IPS-18a (cell line): ENCODE measurements at regions not wholly inside any gene's neighbourhood (a gene's known extent, or its start where the extent isn't known, plus 50 kb on each side); places are given as distances from the start of the nearest gene placed in this dataset.

Experiments used
- H3K27ac ChIP-seq: one replicate; pipeline ENCODE4 v1.5.1; 2013; ENCODE audit warnings: low read length
- H3K27me3 ChIP-seq: one replicate; pipeline ENCODE4 v1.6.1; 2013; ENCODE audit warnings: mild to moderate bottlenecking, low read length; ENCODE audit not compliant: control insufficient read depth, insufficient read depth
- H3K36me3 ChIP-seq: one replicate; pipeline ENCODE4 v1.6.1; 2013; ENCODE audit warnings: low read depth, low read length; ENCODE audit not compliant: control insufficient read depth
- H3K4me1 ChIP-seq: one replicate; pipeline ENCODE4 v1.6.1; 2013; ENCODE audit warnings: low read depth, low read length; ENCODE audit not compliant: control insufficient read depth
- H3K4me3 ChIP-seq: one replicate; pipeline ENCODE4 v1.5.1; 2013; ENCODE audit warnings: low read length
- H3K9ac ChIP-seq: one replicate; pipeline ENCODE4 v1.6.1; 2013; ENCODE audit warnings: mild to moderate bottlenecking, low read length, moderate library complexity
- H3K9me3 ChIP-seq: one replicate; pipeline ENCODE4 v1.6.1; 2013; ENCODE audit warnings: low read depth, low read length; ENCODE audit not compliant: control insufficient read depth

GRCh38 chr6:51531623-51532022 lies 555.8 kb downstream of the PKHD1 start:
- Histone ChIP-seq H3K9me3 (no peaks in the 10 kb centered on the region), H3K4me3 (no peak overlapping the region), H3K27ac (no peak overlapping the region), H3K27me3 (no peaks in the 10 kb centered on the region), H3K4me1 (no peaks in the 10 kb centered on the region), H3K9ac (no peak overlapping the region), H3K36me3 (no peaks in the 10 kb centered on the region)

GRCh38 chr6:51533962-51534361 lies 553.5 kb downstream of the PKHD1 start:
- no peak overlapping the region for H3K4me3 ChIP-seq
- no peak overlapping the region for H3K9ac ChIP-seq
- no peaks in the 10 kb centered on the region for H3K27me3 ChIP-seq
- H3K9me3 ChIP-seq = no peaks in the 10 kb centered on the region
- no peak overlapping the region for H3K27ac ChIP-seq
- H3K4me1 ChIP-seq = no peaks in the 10 kb centered on the region
- no peaks in the 10 kb centered on the region for H3K36me3 ChIP-seq

- H3K36me3 ChIP-seq = no peaks in the 10 kb centered on the region
- no peaks in the 10 kb centered on the region for H3K27me3 ChIP-seq
- no peak overlapping the region for H3K9ac ChIP-seq
- H3K4me3 ChIP-seq = no peak overlapping the region
- no peaks in the 10 kb centered on the region for H3K9me3 ChIP-seq
- peaks cover 6% of the 10 kb centered on the region for H3K4me1 ChIP-seq
- no peak overlapping the region for H3K27ac ChIP-seq
Observed at GRCh38 chr6:51535327-51535726, 552.1 kb downstream of the PKHD1 start.

- H3K27me3 ChIP-seq = no peaks in the 10 kb centered on the region
- no peaks in the 10 kb centered on the region for H3K9me3 ChIP-seq
- peaks cover 7% of the 10 kb centered on the region for H3K4me1 ChIP-seq
- no peaks in the 10 kb centered on the region for H3K36me3 ChIP-seq
- no peak overlapping the region for H3K27ac ChIP-seq
- H3K4me3 ChIP-seq = no peak overlapping the region
- H3K9ac ChIP-seq = no peak overlapping the region
Observed at GRCh38 chr6:51536728-51537127, 550.7 kb downstream of the PKHD1 start.

GRCh38 chr6:51541847-51542246 lies 545.6 kb downstream of the PKHD1 start:
- H3K27ac ChIP-seq = no peak overlapping the region
- peaks cover 7% of the 10 kb centered on the region for H3K4me1 ChIP-seq
- H3K4me3 ChIP-seq = no peak overlapping the region
- no peak overlapping the region for H3K9ac ChIP-seq
- no peaks in the 10 kb centered on the region for H3K27me3 ChIP-seq
- H3K36me3 ChIP-seq = no peaks in the 10 kb centered on the region
- H3K9me3 ChIP-seq = no peaks in the 10 kb centered on the region

GRCh38 chr6:51542475-51542874 lies 544.9 kb downstream of the PKHD1 start:
- no peak overlapping the region for H3K9ac ChIP-seq
- H3K27me3 ChIP-seq = no peaks in the 10 kb centered on the region

GRCh38 chr6:51550243-51550642 lies 537.2 kb downstream of the PKHD1 start:
- Histone ChIP-seq H3K9me3 (no peaks in the 10 kb centered on the region), H3K9ac (no peak overlapping the region), H3K27ac (no peak overlapping the region), H3K27me3 (no peaks in the 10 kb centered on the region), H3K4me3 (no peak overlapping the region), H3K36me3 (no peaks in the 10 kb centered on the region), H3K4me1 (no peaks in the 10 kb centered on the region)

More at GRCh38 chr6:51542475-51542874, 544.9 kb downstream of the PKHD1 start:
- no peaks in the 10 kb centered on the region for H3K9me3 ChIP-seq
- H3K4me3 ChIP-seq = no peak overlapping the region
- no peaks in the 10 kb centered on the region for H3K36me3 ChIP-seq
- H3K27ac ChIP-seq = no peak overlapping the region
- H3K4me1 ChIP-seq = peaks cover 7% of the 10 kb centered on the region

GRCh38 chr6:51552435-51552834 lies 535.0 kb downstream of the PKHD1 start:
- Histone ChIP-seq H3K9me3 (no peaks in the 10 kb centered on the region), H3K27ac (no peak overlapping the region), H3K36me3 (no peaks in the 10 kb centered on the region), H3K4me3 (no peak overlapping the region), H3K9ac (no peak overlapping the region), H3K27me3 (no peaks in the 10 kb centered on the region), H3K4me1 (no peaks in the 10 kb centered on the region)

- H3K27ac ChIP-seq = no peak overlapping the region
Observed at GRCh38 chr6:51553246-51554015, 534.0 kb downstream of the PKHD1 start.

GRCh38 chr6:51554029-51554428 lies 533.4 kb downstream of the PKHD1 start:
- Histone ChIP-seq H3K9ac (no peak overlapping the region), H3K4me1 (no peaks in the 10 kb centered on the region), H3K4me3 (no peak overlapping the region), H3K27me3 (no peaks in the 10 kb centered on the region), H3K36me3 (no peaks in the 10 kb centered on the region), H3K27ac (no peak overlapping the region), H3K9me3 (no peaks in the 10 kb centered on the region)

More at GRCh38 chr6:51553246-51554015, 534.0 kb downstream of the PKHD1 start:
- Histone ChIP-seq H3K9me3 (no peaks in the 10 kb centered on the region), H3K36me3 (no peaks in the 10 kb centered on the region), H3K27me3 (no peaks in the 10 kb centered on the region), H3K4me3 (no peak overlapping the region), H3K9ac (no peak overlapping the region), H3K4me1 (no peaks in the 10 kb centered on the region)

- no peak overlapping the region for H3K4me3 ChIP-seq
- no peaks in the 10 kb centered on the region for H3K9me3 ChIP-seq
- H3K36me3 ChIP-seq = no peaks in the 10 kb centered on the region
- H3K27me3 ChIP-seq = no peaks in the 10 kb centered on the region
- H3K27ac ChIP-seq = no peak overlapping the region
- peaks cover 9% of the 10 kb centered on the region for H3K4me1 ChIP-seq
- H3K9ac ChIP-seq = no peak overlapping the region
Observed at GRCh38 chr6:51559059-51559458, 528.4 kb downstream of the PKHD1 start.

GRCh38 chr6:51562198-51562597 lies 525.2 kb downstream of the PKHD1 start:
- H3K4me1 ChIP-seq = peaks cover 9% of the 10 kb centered on the region
- no peak overlapping the region for H3K27ac ChIP-seq
- no peaks in the 10 kb centered on the region for H3K27me3 ChIP-seq

More at GRCh38 chr6:51562198-51562597, 525.2 kb downstream of the PKHD1 start:
- Histone ChIP-seq H3K4me3 (no peak overlapping the region), H3K9me3 (no peaks in the 10 kb centered on the region), H3K9ac (no peak overlapping the region), H3K36me3 (no peaks in the 10 kb centered on the region)
